ENCODE measurements at regions not wholly inside any gene's neighbourhood (a gene's known extent, or its start where the extent isn't known, plus 50 kb on each side); places are given as distances from the start of the nearest gene placed in this dataset.
"Not testable (repeated sequence)": the region's sequence is repeated elsewhere in the genome, so short reads cannot be mapped to it uniquely, and the experiment has no call there.

DNA sequence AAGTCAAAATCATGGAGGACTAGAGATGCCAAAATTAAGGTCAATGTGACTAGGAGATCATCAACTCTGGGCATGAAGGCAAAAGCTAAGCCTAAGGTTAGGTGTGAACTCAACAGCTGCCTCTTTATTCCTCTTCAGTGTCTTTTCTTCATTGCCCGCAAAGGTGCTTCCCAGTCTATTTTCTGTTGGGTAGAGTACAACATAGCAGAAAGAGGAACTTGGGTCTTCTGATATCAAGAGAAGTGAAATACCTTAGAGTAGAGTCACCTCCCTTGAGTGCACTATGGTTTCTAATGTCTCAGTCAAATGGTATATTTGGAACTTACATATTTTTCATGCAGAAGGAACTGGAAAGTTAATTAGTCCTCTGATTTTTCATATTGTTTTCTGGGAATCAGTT is 122.5 kb upstream of the GRIN3A start:
- no peak overlapping the region for H3K4me3 ChIP-seq (replicated peaks; ENCODE audit: low read depth, low read length)
- TF ChIP-seq, protein P1, sequence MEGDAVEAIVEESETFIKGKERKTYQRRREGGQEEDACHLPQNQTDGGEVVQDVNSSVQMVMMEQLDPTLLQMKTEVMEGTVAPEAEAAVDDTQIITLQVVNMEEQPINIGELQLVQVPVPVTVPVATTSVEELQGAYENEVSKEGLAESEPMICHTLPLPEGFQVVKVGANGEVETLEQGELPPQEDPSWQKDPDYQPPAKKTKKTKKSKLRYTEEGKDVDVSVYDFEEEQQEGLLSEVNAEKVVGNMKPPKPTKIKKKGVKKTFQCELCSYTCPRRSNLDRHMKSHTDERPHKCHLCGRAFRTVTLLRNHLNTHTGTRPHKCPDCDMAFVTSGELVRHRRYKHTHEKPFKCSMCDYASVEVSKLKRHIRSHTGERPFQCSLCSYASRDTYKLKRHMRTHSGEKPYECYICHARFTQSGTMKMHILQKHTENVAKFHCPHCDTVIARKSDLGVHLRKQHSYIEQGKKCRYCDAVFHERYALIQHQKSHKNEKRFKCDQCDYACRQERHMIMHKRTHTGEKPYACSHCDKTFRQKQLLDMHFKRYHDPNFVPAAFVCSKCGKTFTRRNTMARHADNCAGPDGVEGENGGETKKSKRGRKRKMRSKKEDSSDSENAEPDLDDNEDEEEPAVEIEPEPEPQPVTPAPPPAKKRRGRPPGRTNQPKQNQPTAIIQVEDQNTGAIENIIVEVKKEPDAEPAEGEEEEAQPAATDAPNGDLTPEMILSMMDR (IDR thresholded peaks at IDR 0.05; ENCODE audit: low read depth, low read length, missing control alignments): no peak
- no peak for DNase-seq (ENCODE audit: extremely low read depth, low read depth)

GRCh38 chr9:101859620-101860019 is 121.2 kb upstream of the GRIN3A start:
- no peak for DNase-seq (ENCODE audit: extremely low read depth, low read depth)
- no peak overlapping the region for H3K4me3 ChIP-seq (replicated peaks; ENCODE audit: low read depth, low read length)
- TF ChIP-seq, protein P1 (IDR thresholded peaks at IDR 0.05; ENCODE audit: low read depth, low read length, missing control alignments): no peak

DNA sequence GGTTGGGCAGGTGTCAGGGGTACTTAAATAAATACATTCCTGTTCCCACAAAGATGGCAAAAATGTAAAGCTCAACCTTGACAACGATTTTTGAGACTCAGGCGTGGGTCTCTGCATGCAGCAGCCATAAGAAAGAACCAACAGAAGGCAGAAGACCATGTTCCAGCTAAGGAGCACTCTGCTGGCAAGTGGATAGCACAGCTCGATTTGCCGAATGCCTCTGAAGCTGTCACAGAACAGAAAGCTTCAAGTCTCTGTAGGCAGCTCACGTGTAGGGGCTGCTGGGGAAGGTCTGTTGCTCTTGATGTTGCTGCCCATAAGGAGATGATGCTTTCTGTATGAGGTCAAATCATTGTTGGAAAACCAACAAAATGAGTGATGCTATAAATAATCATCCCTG is 119.6 kb upstream of the GRIN3A start:
- no peak overlapping the region for H3K4me3 ChIP-seq (replicated peaks; ENCODE audit: low read depth, low read length)
- TF ChIP-seq, protein P1 (IDR thresholded peaks at IDR 0.05; ENCODE audit: low read depth, low read length, missing control alignments): no peak
- DNase-seq (ENCODE audit: extremely low read depth, low read depth): no peak

DNA sequence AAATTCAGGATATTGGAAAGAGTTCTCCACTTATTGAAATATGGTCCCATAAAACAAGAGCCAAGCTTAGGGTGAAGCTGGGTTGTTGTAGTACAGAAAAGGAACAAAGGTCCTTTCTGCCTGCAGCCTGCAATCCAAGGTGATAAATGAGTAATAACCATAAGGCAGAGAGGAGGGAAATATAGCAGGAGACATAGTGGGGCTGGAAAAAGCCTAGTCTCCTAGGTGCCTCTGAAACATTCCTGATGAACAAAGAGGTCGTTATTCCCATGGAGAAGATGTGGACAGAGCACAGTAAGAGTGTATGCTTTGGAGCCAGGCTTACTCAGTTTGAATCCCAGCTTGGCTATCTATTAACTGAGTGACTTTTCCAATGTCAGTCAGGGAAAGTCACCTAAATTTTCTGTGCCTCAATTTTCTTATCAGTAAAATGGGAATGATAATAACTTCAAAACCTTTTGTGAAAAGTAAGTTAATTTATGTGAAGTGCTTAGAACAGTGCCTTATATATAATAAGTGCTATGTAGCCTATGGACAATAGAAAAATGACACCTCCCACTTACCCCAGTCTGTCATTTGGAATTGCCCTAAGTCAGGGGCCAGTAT is 110.8 kb upstream of the GRIN3A start:
- DNase-seq (ENCODE audit: extremely low read depth, low read depth): no peak
- no peak overlapping the region for H3K4me3 ChIP-seq (replicated peaks; ENCODE audit: low read depth, low read length)
- TF ChIP-seq, protein P1 (IDR thresholded peaks at IDR 0.05; ENCODE audit: low read depth, low read length, missing control alignments): no peak

GRCh38 chr9:101848485-101848919 is 110.1 kb upstream of the GRIN3A start:
- H3K4me3 ChIP-seq (replicated peaks; ENCODE audit: low read depth, low read length): no peak overlapping the region
- TF ChIP-seq, protein P1 (IDR thresholded peaks at IDR 0.05; ENCODE audit: low read depth, low read length, missing control alignments): no peak
- DNase-seq (ENCODE audit: extremely low read depth, low read depth): no peak

DNA sequence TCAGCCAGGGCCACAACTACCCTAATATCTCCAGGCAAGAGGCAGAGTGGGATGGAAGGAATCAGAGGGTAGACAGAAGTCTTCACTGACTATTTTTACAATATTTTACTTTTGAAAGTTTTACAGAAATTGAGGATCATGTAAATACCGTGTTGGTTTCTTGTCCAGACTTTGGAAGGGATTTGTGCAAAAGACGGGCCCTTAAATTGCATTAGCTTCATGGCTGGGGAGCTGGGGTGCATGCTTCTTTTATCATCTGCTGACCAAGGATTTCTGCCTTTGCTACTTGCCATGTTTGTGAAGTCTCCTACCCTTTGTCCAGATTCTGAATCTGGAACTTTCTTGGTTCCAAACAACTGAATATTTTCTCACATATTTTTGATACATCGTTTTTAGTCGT is 107.7 kb upstream of the GRIN3A start:
- DNase-seq (ENCODE audit: extremely low read depth, low read depth): no peak
- no peak overlapping the region for H3K4me3 ChIP-seq (replicated peaks; ENCODE audit: low read depth, low read length)
- TF ChIP-seq, protein P1 (IDR thresholded peaks at IDR 0.05; ENCODE audit: low read depth, low read length, missing control alignments): no peak

GRCh38 chr9:101840694-101841188 is 102.3 kb upstream of the GRIN3A start:
- TF ChIP-seq, protein P1 (IDR thresholded peaks at IDR 0.05; ENCODE audit: low read depth, low read length, missing control alignments): no peak
- no peak for DNase-seq (ENCODE audit: extremely low read depth, low read depth)
- no peak overlapping the region for H3K4me3 ChIP-seq (replicated peaks; ENCODE audit: low read depth, low read length)

DNA sequence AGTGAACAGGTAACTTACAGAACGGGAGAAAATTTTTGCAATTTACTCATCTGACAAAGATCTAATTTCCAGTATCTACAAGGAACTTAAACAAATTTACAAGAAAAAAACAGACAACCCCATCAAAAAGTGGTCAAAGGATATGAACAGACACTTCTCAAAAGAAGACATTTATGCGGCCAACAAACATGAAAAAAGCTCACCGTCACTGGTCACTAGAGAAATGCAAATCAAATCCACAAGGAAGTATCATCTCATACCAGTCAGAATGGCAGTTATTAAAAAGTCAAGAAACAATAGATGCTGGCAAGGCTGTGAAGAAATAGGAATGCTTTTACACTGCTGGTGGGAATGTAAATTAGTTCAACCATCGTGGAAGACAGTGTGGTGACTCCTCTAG is 100.5 kb upstream of the GRIN3A start:
- DNase-seq (ENCODE audit: extremely low read depth, low read depth); H3K4me3 ChIP-seq (replicated peaks; ENCODE audit: low read depth, low read length): not testable (repeated sequence)

Data from HFF-Myc (cell line).